GM18873 (cell line): ENCODE measurements at regions not wholly inside any gene's neighbourhood (a gene's known extent, or its start where the extent isn't known, plus 50 kb on each side); places are given as distances from the start of the nearest gene placed in this dataset.

ENCODE experiments used
- ATAC-seq: cut with Tn5 transposase; IDR thresholded peaks from one replicate; pipeline ENCODE4 v1.9.1; 2021; ENCODE audit warnings: mild to moderate bottlenecking, moderate library complexity, moderate number of reproducible peaks; ENCODE audit not compliant: unreplicated experiment, low FRiP score

- ATAC-seq: no peak
Observed at GRCh38 chr1:234909851-234910250, 218.8 kb downstream of the TOMM20 start.

GRCh38 chr1:234909307-234909810 is 219.3 kb downstream of the TOMM20 start:
- no peak for ATAC-seq

- ATAC-seq: no peak
Observed at GRCh38 chr1:234908571-234908970, 220.1 kb downstream of the TOMM20 start.

GRCh38 chr1:234907940-234908405 is 220.7 kb downstream of the TOMM20 start:
- no peak for ATAC-seq

GRCh38 chr1:234907208-234907939 is 221.3 kb downstream of the TOMM20 start:
- no peak for ATAC-seq

GRCh38 chr1:234906654-234907053 is 222.0 kb downstream of the TOMM20 start:
- ATAC-seq: no peak

- ATAC-seq: no peak
Observed at GRCh38 chr1:234902774-234903547, 225.7 kb downstream of the TOMM20 start.

- ATAC-seq: no peak
Observed at GRCh38 chr1:234901491-234902049, 227.1 kb downstream of the TOMM20 start.

- ATAC-seq: no peak
Observed at GRCh38 chr1:234900595-234900994, 228.0 kb downstream of the TOMM20 start.

GRCh38 chr1:234899730-234900072 is 228.9 kb downstream of the TOMM20 start:
- ATAC-seq: no peak

GRCh38 chr1:234899041-234899729 is 229.5 kb downstream of the TOMM20 start:
- no peak for ATAC-seq

GRCh38 chr1:234898455-234899033 is 230.1 kb downstream of the TOMM20 start:
- no peak for ATAC-seq

- ATAC-seq: no peak
Observed at GRCh38 chr1:234897754-234898454, 230.7 kb downstream of the TOMM20 start.

- ATAC-seq: no peak
Observed at GRCh38 chr1:234897390-234897749, 231.3 kb downstream of the TOMM20 start.

- no peak for ATAC-seq
Observed at GRCh38 chr1:234896477-234897389, 231.9 kb downstream of the TOMM20 start.

- no peak for ATAC-seq
Observed at GRCh38 chr1:234893725-234894630, 234.7 kb downstream of the TOMM20 start.

- ATAC-seq: no peak
Observed at GRCh38 chr1:234893359-234893724, 235.3 kb downstream of the TOMM20 start.

GRCh38 chr1:234892642-234893041 is 236.0 kb downstream of the TOMM20 start:
- ATAC-seq: no peak
